Neural cell (in vitro differentiated cells): ENCODE measurements at regions not wholly inside any gene's neighbourhood (a gene's known extent, or its start where the extent isn't known, plus 50 kb on each side); places are given as distances from the start of the nearest gene placed in this dataset.
"Not testable (repeated sequence)": the region's sequence is repeated elsewhere in the genome, so short reads cannot be mapped to it uniquely, and the experiment has no call there.

Source experiments
- CTCF ChIP-seq: fragments of 450-650 bp; IDR thresholded peaks from 2 replicates; pipeline ENCODE4 v1.5.1; 2014; ENCODE audit warnings: antibody characterized with exemption, mild to moderate bottlenecking, moderate library complexity; ENCODE audit not compliant: poor library complexity, severe bottlenecking
- POLR2AphosphoS5 ChIP-seq: IDR thresholded peaks from 2 replicates; pipeline ENCODE4 v1.6.1; 2012

GRCh38 chr2:131856202-131856601 is 305.6 kb downstream of the ANKRD30BL start:
- TF ChIP-seq CTCF, POLR2AphosphoS5: not testable (repeated sequence)
